ENCODE measurements at regions not wholly inside any gene's neighbourhood (a gene's known extent, or its start where the extent isn't known, plus 50 kb on each side); places are given as distances from the start of the nearest gene placed in this dataset.

DNA sequence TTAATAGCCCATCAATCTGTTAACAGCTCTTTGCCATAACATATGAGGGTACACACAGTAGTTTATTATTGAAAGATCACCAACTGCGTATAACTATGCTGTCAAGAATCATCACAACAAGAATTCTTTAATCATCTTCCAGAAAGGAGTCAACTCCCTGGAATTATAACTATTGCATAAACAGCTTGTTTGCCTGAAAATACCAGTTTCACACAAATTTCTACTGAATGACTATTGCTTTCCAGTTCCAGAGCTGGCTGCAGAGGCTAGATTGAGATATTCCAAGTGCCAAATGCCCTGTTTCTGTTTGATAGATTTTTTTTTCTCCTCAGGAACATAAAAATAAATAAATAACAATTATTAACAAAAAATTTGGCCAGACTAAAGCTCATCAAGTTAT, 444.7 kb downstream of the TLE1 start:
- DNase-seq = no peak

- no peak for DNase-seq
These were observed 446.5 kb downstream of the TLE1 start for GRCh38 chr9:81242866-81243265.

DNA sequence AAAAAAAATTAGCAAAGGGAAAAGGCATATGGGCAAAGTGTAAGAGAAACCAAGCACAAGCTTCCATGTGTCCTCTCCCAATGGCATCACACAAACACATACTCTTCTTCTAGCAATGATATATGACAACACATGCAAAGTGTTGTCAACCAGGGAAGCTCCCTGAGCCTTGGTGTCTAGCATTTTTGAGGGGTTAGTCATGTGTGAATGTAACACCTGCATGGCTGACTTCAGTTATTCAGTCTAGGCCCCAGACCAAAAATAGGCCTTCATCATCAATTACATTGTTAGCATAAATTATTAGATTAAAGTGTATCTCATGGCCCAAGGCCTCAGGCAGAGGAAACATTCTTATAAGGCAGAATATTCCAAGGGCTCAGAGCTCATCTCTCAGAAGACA, 450.0 kb downstream of the TLE1 start:
- DNase-seq = no peak

DNA sequence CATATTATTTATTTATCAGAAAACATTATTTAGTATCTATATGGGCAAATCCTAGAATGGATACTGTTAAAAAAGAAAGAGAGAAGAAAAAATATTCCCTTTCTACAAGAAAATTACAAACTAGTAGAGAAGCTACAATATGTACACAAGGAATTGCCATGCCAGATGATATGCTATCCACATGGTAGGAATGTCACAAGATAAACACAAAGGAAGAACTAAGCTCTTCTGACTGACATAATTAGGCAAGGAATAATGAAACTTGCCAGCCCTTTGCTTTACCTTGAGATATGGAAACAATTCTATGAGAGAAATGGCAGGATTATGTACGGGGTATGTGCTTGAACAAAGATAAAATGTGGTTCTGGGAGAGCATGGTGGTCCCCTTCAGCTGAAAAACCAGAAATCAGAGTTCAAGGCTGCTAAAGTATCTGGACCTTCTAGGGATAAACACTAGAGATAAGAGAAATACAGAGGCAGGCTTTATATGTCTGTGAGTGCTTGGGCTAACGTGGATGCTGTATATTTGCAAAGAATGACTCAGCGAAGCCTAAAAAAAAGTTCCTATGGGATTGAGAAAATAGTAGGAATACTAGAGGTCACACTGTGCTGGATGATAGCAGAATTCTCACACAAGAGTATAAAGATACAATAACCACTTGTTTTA, 451.6 kb downstream of the TLE1 start:
- DNase-seq = no peak

GRCh38 chr9:81234924-81235610, 454.3 kb downstream of the TLE1 start:
- no peak for DNase-seq

- no peak for DNase-seq
These were observed 458.3 kb downstream of the TLE1 start for GRCh38 chr9:81231011-81231410.

DNA sequence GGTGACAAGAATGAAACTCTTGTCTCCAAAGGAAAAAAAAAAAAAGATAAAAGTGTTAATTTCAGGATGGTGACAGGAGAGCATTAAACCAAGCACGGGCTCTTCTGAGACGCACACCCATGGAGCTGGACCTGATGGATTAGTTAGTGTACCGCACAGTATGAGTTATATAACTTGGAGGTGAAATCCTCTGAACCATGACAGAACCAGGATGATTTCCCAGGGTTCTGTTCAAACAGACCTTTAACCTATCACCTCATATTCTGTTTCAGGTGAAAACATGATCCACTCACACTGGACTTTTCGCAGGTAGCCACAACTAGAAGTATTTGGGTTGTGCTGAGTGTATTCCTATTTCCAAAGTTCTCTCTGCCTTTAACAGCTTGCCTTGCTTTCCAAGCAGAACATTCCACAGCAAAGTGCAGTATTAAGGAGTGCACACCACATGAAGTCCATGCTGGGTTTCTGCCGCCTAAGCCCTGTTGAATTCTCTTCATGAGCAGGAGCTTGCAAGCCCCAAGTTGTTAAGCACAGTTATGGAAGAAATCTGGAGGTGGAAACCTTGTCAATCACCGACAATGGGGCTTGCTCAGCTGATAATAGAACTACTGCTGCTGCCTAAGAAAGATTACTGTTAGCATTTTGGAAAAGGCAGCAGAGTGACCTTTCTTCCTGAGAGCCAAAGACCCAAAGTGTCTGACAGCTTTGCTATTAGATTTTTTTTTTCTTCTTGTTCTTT, 461.7 kb downstream of the TLE1 start:
- DNase-seq = no peak

DNA sequence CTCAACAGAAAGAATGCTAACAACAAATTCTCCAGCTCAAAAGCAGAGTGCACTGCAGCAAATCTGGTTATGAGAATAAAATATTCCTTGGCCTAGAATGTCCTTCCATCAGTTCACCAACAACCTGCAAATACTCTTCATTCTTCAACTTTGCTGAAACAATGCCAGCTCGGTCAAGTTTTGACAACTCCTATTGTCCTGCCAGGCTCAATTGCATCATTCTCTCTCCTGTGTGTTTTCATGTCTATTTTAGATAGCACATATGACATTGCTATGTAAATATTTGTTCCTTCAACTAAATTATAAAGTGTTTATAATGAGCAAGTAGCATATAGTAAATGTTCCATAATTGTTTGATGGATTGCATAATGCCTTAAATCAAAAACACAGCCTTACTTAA, 463.8 kb downstream of the TLE1 start:
- no peak for DNase-seq

DNA sequence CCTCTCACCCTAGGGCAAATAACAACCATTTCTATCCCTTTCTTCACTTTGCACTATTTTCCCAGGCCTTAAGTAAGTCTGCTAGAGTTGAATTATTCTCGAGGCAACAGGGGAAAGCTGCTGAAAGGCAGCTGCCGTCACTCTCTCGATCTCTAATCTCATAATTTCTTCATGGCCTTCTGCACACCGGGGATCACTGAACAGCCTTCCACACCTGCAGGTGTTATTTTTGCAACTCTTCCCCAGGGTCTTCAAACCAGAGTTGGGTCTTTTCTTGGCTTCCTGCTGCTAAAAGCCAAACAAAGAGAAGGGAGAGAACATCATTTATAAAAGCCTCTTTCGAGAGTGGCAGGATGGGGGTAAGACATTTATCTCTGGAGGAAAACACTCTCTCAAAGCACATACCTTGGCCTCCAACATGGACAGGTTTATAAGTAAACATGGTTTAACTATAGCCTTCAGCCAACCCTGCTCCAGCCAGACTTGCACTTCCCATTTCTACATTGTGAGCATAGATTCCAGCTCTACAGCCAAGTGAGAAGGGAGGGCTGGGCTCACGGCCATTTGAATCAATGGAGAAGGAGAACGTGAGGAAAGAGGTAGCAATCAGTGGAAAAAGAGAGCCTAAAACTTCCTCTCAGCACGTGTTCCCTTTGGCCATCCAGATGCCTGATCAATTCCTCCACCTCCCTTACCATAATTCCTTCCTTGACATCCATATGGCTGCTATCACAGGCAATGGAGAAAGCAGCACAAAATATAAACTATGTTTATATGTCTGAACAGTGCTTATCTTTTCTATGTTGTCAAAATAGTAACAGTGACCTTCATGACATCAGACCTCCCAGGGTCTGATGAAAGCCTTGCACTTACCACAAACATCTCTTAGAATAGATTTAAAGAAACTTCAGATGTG, 464.9 kb downstream of the TLE1 start:
- no peak for DNase-seq

DNA sequence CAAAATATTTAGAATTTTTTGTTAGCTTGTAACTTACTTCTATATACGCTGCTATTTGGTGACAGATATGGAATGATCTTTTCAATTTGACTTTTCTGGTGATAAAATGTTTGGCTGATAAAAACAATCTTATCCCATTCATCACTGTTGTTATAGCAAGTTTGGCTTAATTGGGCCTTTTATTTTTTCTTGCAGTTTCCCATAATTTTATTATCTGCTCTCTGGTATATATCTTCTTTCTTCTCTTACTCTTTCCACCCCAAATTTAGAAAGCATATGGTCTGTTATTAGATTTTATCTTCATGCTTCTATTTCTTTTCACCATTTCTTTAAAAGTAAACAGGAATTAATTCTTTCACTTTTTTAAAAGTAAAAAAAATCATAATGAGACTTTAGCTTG, 474.4 kb downstream of the TLE1 start:
- no peak for DNase-seq

GRCh38 chr9:81213456-81213855, 475.9 kb downstream of the TLE1 start:
- DNase-seq = no peak

GRCh38 chr9:81211741-81212140, 477.6 kb downstream of the TLE1 start:
- no peak for DNase-seq

GRCh38 chr9:81207651-81208050, 481.7 kb downstream of the TLE1 start:
- DNase-seq = no peak

DNA sequence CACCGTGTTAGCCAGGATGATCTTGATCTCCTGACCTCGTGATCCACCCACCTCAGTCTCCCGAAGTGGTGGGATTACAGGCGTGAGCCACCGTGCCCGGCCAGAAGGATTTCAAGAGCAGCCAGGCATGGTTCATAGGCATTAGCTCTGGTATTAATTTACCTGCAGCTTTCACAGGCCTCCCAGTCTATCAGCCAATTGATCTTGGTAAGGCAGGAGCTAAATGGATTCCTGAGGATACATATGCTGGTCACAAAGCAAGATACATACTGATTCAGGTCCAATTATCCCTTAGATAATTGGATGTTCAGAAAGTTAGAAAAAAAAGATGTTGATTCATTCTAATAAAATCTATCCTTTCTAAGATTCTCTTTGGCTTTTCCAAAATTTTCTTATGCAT, 487.1 kb downstream of the TLE1 start:
- DNase-seq = no peak

- no peak for DNase-seq
These were observed 494.1 kb downstream of the TLE1 start for GRCh38 chr9:81195206-81195605.

DNA sequence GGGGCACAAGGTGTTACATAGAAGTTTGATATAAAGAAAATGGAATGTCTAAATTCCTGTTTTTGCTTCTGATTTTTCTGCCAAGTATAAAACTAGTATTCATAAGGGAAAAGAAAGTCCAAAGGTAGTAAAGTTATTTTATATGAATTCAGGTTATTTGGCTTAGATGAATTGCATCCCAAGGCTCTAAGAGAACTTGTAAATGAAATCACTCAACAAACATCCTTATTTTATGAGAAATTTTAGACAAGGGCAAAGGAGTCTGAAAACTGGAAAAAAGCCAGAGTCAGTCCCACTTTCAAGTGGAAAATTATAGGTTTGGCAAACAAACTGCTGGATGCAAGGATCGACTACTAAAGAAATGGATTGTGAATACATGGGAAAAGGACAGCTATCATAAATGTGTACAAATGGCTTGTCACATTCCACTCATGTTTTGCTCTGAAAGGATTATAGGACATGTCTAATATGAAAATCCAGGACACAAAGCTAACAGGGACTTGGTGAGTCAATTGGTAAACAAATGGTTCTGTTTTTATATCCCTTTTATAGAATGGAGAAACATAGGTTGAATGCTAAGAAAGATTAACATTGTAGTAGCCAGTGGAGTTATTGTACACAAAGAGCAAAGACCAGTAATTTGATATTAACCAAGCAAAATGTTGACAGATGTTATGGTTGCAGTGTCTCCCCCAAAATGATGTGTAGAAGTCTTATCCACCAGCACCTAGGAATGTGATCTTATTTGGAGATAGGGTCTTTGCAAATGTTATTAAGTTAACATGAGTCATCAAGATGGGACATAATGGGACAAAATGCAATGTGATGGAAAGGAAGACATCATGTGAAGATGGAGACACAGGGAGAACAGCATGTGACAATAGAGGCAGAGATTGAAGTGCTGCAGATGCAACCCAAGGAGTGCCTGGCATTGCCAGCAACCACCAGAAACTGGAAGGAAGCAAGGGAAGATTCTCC, 495.7 kb downstream of the TLE1 start:
- no peak for DNase-seq

- no peak for DNase-seq
These were observed 498.1 kb downstream of the TLE1 start for GRCh38 chr9:81191222-81191621.

DNA sequence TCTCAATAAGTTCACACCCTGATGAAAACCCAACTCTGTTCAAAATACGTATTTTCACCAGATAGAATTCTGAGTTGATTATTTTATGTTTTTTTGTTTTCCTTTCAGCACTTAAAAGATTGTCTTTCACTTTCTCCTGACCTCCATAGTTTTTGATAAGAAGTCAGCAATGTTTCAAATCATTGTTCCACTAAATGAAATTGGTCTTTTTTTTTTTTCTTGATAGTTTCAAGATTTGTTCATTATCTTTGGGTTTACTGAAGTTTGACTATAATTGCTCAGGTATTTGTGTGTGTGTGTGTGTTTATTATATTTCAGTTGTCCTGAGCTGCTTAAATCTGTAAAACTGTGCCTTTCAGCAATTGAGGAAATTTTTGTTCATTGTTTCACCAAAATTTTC, 498.7 kb downstream of the TLE1 start:
- DNase-seq = no peak

GRCh38 chr9:81183761-81184160, 505.6 kb downstream of the TLE1 start:
- no peak for DNase-seq

DNA sequence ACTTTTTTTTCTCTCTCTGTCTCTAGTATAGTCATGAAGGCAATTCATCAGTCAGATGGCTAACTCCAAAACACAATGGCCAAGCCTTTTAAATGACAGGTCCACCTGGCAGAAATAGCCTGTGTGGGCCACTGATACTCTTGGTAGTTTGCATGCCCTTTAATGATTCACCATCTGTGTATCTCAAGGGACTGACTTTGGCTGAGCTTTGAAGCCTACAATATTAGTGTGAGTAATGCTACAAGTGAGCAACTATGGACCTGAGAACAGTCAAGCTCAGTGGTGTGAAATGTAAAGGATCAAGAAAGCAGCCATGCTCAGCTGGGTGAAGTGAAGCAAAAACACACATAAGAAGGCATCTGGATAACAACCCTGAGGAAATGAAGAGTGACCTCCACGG, 506.9 kb downstream of the TLE1 start:
- no peak for DNase-seq

- no peak for DNase-seq
These were observed 515.3 kb downstream of the TLE1 start for GRCh38 chr9:81174023-81174422.

GRCh38 chr9:81171689-81172088, 517.7 kb downstream of the TLE1 start:
- no peak for DNase-seq

Data from activated naive CD4-positive, alpha-beta T cell (primary cell).